SK-N-SH treated with all-trans-retinoic acid at 6 μM for 48 hours (cell line): ENCODE measurements at regions not wholly inside any gene's neighbourhood (a gene's known extent, or its start where the extent isn't known, plus 50 kb on each side); places are given as distances from the start of the nearest gene placed in this dataset.

Experiments
- ATAC-seq: fragments of 200-7000 bp; cut with Tn5 transposase; 3 replicates; pipeline ENCODE4 v1.9.1; 2020; ENCODE audit warnings: mild to moderate bottlenecking, moderate library complexity
- ARNTL ChIP-seq: fragments of 450-650 bp; formaldehyde crosslinking; IDR thresholded peaks from 2 replicates; pipeline ENCODE4 v1.5.0; 2020; ENCODE audit warnings: low read depth, mild to moderate bottlenecking, moderate library complexity, borderline replicate concordance
- BACH2 ChIP-seq: fragments of 250-450 bp; sonication (Bioruptor Pico); IDR thresholded peaks from 2 replicates; pipeline ENCODE4 v1.9.0; 2021; ENCODE audit warnings: mild to moderate bottlenecking, borderline replicate concordance
- ESRRG ChIP-seq: fragments of 250-450 bp; sonication (Bioruptor Pico); IDR thresholded peaks from 2 replicates; pipeline ENCODE4 v1.6.1; 2021; ENCODE audit warnings: mild to moderate bottlenecking
- GLIS3 ChIP-seq: fragments of 250-450 bp; sonication (Bioruptor Pico); IDR thresholded peaks from 2 replicates; pipeline ENCODE4 v1.5.0; 2020; ENCODE audit warnings: mild to moderate bottlenecking, moderate library complexity
- OSR1 ChIP-seq: fragments of 250-450 bp; sonication (Bioruptor Pico); IDR thresholded peaks from 2 replicates; pipeline ENCODE4 v1.8.0; 2022; ENCODE audit warnings: moderate library complexity, mild to moderate bottlenecking, inconsistent platforms
- POU6F1 ChIP-seq: fragments of 250-450 bp; sonication (Bioruptor Pico); IDR thresholded peaks from 2 replicates; pipeline ENCODE4 v1.8.0; 2021; ENCODE audit warnings: low read depth, mild to moderate bottlenecking, moderate library complexity, borderline replicate concordance
- PPARA ChIP-seq: fragments of 250-450 bp; sonication (Bioruptor Pico); IDR thresholded peaks from 2 replicates; pipeline ENCODE4 v1.5.0; 2020; ENCODE audit warnings: mild to moderate bottlenecking, borderline replicate concordance
- RARB ChIP-seq: fragments of 250-450 bp; sonication (Bioruptor Pico); IDR thresholded peaks from 2 replicates; pipeline ENCODE4 v1.8.0; 2021; ENCODE audit warnings: mild to moderate bottlenecking, moderate library complexity
- SNAI2 ChIP-seq: fragments of 250-450 bp; sonication (Bioruptor Pico); IDR thresholded peaks from 2 replicates; pipeline ENCODE4 v1.5.0; 2020; ENCODE audit warnings: mild to moderate bottlenecking, moderate library complexity
- TCF4 ChIP-seq: fragments of 250-450 bp; sonication (Bioruptor Pico); IDR thresholded peaks from 2 replicates; pipeline ENCODE4 v1.8.0; 2021; ENCODE audit warnings: mild to moderate bottlenecking, moderate library complexity, borderline replicate concordance
- TOX ChIP-seq: fragments of 250-450 bp; sonication (Bioruptor Pico); IDR thresholded peaks from 2 replicates; pipeline ENCODE4 v1.8.0; 2021; ENCODE audit warnings: mild to moderate bottlenecking, moderate library complexity, borderline replicate concordance
- TSHZ2 ChIP-seq: fragments of 250-450 bp; sonication (Bioruptor Pico); IDR thresholded peaks from 2 replicates; pipeline ENCODE4 v1.5.0; 2020; ENCODE audit warnings: mild to moderate bottlenecking, moderate library complexity
- ZC3H10 ChIP-seq: fragments of 250-450 bp; sonication (Bioruptor Pico); IDR thresholded peaks from 2 replicates; pipeline ENCODE4 v1.5.1; 2021; ENCODE audit warnings: mild to moderate bottlenecking, moderate library complexity
- ZFP3 ChIP-seq: fragments of 250-450 bp; sonication (Bioruptor Pico); IDR thresholded peaks from 2 replicates; pipeline ENCODE4 v1.5.0; 2020; ENCODE audit warnings: mild to moderate bottlenecking, moderate library complexity
- ZFP30 ChIP-seq: fragments of 450-650 bp; formaldehyde crosslinking; IDR thresholded peaks from 2 replicates; pipeline ENCODE4 v1.5.0; 2022; ENCODE audit warnings: mild to moderate bottlenecking, moderate library complexity
- ZNF565 ChIP-seq: fragments of 450-650 bp; formaldehyde crosslinking; conservative IDR thresholded peaks from 2 replicates; pipeline ENCODE4 v1.5.0; 2020; ENCODE audit warnings: low read depth, mild to moderate bottlenecking, moderate library complexity
- ZNF70 ChIP-seq: fragments of 450-650 bp; formaldehyde crosslinking; IDR thresholded peaks from 2 replicates; pipeline ENCODE4 v1.5.0; 2020; ENCODE audit warnings: mild to moderate bottlenecking, moderate library complexity
- ZNF8 ChIP-seq: fragments of 450-650 bp; formaldehyde crosslinking; IDR thresholded peaks from 2 replicates; pipeline ENCODE4 v1.5.0; 2020; ENCODE audit warnings: mild to moderate bottlenecking, moderate library complexity
- TF ChIP-seq, protein P1 (sequence below): fragments of 250-450 bp; sonication (Bioruptor Pico); IDR thresholded peaks from 2 replicates; pipeline ENCODE4 v1.5.1; 2020; ENCODE audit warnings: low read depth, mild to moderate bottlenecking, moderate library complexity
- TF ChIP-seq, protein P2 (sequence below): fragments of 250-450 bp; sonication (Bioruptor Pico); IDR thresholded peaks from 2 replicates; pipeline ENCODE4 v1.5.1; 2021; ENCODE audit warnings: mild to moderate bottlenecking, moderate library complexity
- TF ChIP-seq, protein P3 (sequence below): fragments of 250-450 bp; sonication (Bioruptor Pico); IDR thresholded peaks from 2 replicates; pipeline ENCODE4 v1.8.0; 2020; ENCODE audit warnings: mild to moderate bottlenecking, moderate library complexity, borderline replicate concordance

DNA sequence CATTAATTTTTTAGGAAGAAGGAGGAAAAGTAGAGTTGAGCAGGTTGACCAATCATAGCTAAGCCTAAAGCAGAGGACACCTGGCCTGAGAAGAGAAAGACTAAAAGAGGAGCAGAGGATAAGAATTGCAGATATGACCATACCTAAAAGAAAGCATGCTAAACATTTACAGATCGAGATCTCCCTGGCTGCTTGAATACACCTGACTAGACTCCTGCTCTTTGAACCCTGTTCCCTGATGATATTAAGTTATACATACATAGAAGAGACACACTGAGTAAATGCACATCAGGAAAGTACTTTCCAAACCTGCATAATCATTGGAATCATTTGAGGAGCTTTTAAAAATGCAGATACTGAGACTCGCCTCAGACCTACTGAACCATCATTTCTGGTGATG, 232.3 kb upstream of the ELL2 start:
- TF ChIP-seq OSR1 (no peak), RARB (no peak), ZC3H10 (CRISPR knock-in tag) (no peak), ZNF70 (CRISPR knock-in tag) (no peak), TSHZ2 (no peak)
- TF ChIP-seq, protein P1, sequence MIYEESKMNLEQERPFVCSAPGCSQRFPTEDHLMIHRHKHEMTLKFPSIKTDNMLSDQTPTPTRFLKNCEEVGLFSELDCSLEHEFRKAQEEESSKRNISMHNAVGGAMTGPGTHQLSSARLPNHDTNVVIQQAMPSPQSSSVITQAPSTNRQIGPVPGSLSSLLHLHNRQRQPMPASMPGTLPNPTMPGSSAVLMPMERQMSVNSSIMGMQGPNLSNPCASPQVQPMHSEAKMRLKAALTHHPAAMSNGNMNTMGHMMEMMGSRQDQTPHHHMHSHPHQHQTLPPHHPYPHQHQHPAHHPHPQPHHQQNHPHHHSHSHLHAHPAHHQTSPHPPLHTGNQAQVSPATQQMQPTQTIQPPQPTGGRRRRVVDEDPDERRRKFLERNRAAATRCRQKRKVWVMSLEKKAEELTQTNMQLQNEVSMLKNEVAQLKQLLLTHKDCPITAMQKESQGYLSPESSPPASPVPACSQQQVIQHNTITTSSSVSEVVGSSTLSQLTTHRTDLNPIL (CRISPR knock-in tag) = no peak
- TF ChIP-seq, all 23 proteins: peak for 0
- ATAC-seq = no peak

GRCh38 chr5:96189987-96190386, 228.3 kb upstream of the ELL2 start:
- TF ChIP-seq, protein P2, sequence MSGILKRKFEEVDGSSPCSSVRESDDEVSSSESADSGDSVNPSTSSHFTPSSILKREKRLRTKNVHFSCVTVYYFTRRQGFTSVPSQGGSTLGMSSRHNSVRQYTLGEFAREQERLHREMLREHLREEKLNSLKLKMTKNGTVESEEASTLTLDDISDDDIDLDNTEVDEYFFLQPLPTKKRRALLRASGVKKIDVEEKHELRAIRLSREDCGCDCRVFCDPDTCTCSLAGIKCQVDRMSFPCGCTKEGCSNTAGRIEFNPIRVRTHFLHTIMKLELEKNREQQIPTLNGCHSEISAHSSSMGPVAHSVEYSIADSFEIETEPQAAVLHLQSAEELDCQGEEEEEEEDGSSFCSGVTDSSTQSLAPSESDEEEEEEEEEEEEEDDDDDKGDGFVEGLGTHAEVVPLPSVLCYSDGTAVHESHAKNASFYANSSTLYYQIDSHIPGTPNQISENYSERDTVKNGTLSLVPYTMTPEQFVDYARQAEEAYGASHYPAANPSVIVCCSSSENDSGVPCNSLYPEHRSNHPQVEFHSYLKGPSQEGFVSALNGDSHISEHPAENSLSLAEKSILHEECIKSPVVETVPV (CRISPR knock-in tag) = no peak
- no peak for TF ChIP-seq GLIS3 (CRISPR knock-in tag)
- TF ChIP-seq ESRRG (CRISPR knock-in tag) = no peak
- TF ChIP-seq, protein P3, sequence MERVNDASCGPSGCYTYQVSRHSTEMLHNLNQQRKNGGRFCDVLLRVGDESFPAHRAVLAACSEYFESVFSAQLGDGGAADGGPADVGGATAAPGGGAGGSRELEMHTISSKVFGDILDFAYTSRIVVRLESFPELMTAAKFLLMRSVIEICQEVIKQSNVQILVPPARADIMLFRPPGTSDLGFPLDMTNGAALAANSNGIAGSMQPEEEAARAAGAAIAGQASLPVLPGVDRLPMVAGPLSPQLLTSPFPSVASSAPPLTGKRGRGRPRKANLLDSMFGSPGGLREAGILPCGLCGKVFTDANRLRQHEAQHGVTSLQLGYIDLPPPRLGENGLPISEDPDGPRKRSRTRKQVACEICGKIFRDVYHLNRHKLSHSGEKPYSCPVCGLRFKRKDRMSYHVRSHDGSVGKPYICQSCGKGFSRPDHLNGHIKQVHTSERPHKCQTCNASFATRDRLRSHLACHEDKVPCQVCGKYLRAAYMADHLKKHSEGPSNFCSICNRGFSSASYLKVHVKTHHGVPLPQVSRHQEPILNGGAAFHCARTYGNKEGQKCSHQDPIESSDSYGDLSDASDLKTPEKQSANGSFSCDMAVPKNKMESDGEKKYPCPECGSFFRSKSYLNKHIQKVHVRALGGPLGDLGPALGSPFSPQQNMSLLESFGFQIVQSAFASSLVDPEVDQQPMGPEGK = no peak
- TF ChIP-seq ZFP3 (CRISPR knock-in tag) = no peak
- TF ChIP-seq PPARA (CRISPR knock-in tag) = no peak
- TF ChIP-seq RARB = no peak
- TF ChIP-seq, protein P1 (CRISPR knock-in tag) = no peak
- TF ChIP-seq ZFP30 (CRISPR knock-in tag) = no peak
- no peak for TF ChIP-seq BACH2 (CRISPR knock-in tag)
- TF ChIP-seq OSR1 = no peak
- TF ChIP-seq TCF4 (CRISPR knock-in tag) = no peak
- TF ChIP-seq ZNF70 (CRISPR knock-in tag) = no peak
- ATAC-seq = no peak

DNA sequence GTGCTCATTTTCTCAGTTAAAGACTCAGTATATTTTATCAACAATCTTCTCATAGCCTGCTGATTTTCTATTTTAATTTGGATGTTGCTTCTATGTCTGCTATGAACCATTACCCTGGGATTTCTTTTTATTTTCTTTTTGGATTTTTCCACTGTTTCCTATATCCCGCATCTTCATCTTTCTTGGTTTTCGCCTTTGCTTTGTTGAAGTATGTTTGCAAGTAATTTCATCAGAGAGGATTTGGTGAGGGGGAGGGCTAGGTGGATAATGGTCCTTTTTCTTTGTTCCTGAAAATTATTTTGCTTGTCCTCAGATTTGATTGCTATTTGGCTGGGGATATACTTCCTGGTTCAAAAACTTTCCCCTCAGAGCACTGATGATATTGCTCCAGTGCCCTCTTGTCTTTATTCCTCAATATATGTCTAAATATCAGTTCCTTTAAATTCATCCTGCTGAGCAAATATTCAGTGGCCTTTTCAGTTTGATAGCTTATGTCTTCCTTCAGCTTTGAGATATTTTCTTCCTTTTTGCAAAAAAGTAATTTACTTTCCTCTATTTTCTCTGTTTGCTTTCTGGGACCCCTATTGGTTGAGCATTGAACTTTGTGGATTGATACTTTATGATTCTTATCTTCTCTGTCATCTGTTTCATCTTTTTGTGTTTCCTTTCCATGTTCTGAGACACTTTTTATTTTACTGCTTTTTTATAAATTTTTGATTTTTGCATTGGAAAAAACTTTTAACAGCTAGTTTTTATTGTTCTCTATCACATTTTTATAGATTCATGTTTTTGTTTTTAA, 227.6 kb upstream of the ELL2 start:
- ATAC-seq = no peak
- TF ChIP-seq, protein P2 (CRISPR knock-in tag) = no peak
- TF ChIP-seq ZNF565 (CRISPR knock-in tag) (no peak), SNAI2 (CRISPR knock-in tag) (no peak), POU6F1 (CRISPR knock-in tag) (no peak), ZFP3 (CRISPR knock-in tag) (no peak), GLIS3 (CRISPR knock-in tag) (no peak), ZNF70 (CRISPR knock-in tag) (no peak), ZC3H10 (CRISPR knock-in tag) (no peak), TCF4 (CRISPR knock-in tag) (no peak), ZNF8 (CRISPR knock-in tag) (no peak), BACH2 (CRISPR knock-in tag) (no peak), ARNTL (no peak), TOX (no peak), RARB (no peak), ZFP30 (CRISPR knock-in tag) (no peak), PPARA (CRISPR knock-in tag) (no peak), ESRRG (CRISPR knock-in tag) (no peak)
- TF ChIP-seq, protein P1 (CRISPR knock-in tag) = no peak
